GM13976 (cell line): ENCODE measurements at regions not wholly inside any gene's neighbourhood (a gene's known extent, or its start where the extent isn't known, plus 50 kb on each side); places are given as distances from the start of the nearest gene placed in this dataset.

Experiments
- DNase-seq: peaks from one replicate; pipeline ENCODE4 v3.0.0; 2012; ENCODE audit warnings: low spot score
- in situ Hi-C: fragments of 300-500 bp; cut with MboI; formaldehyde crosslinking; loops from one replicate; pipeline ENCODE4 v1.12.0; 2022; ENCODE audit warnings: low sequenced_read_pairs, mixed read lengths, inconsistent platforms; ENCODE audit not compliant: unreplicated experiment
- TF ChIP-seq, protein P1 (sequence below): IDR thresholded peaks from 2 replicates; pipeline ENCODE4 v1.5.1; 2012; ENCODE audit warnings: borderline replicate concordance, mild to moderate bottlenecking; ENCODE audit not compliant: insufficient read depth; ENCODE audit errors: extremely low read depth, missing control alignments, control extremely low read depth

DNA sequence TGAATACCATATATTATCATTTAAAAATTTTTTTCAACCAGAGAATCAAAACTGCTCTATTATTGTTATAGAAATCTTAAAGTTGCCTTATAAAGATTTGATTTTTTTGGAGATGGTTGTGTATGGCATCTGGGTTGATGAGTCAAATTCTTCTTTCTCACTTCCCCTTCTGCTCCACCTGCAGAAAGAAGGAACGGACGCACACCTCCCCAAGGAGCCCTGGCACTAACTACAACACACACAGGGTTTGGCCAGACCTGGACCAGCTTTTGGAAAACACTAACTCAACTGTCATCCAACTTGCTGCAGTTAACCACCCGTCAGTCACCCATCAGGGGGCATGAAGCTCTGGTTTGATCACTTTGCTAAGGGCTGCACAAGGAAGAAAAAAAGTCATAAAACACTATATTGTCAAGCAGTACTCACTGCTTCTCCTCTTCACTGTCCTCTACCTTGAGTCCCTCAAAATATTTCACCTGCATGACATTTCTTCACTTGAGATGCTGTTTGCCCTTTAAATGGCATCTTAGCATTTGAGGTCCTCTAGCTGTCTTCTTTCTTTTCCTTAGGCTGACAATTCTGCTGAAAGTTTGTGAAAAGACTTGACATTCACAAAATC is 266.7 kb upstream of the PHF14 start:
- DNase-seq, result peak; percentile 25
- in situ Hi-C loops, result no loop called here
- TF ChIP-seq, protein P1, sequence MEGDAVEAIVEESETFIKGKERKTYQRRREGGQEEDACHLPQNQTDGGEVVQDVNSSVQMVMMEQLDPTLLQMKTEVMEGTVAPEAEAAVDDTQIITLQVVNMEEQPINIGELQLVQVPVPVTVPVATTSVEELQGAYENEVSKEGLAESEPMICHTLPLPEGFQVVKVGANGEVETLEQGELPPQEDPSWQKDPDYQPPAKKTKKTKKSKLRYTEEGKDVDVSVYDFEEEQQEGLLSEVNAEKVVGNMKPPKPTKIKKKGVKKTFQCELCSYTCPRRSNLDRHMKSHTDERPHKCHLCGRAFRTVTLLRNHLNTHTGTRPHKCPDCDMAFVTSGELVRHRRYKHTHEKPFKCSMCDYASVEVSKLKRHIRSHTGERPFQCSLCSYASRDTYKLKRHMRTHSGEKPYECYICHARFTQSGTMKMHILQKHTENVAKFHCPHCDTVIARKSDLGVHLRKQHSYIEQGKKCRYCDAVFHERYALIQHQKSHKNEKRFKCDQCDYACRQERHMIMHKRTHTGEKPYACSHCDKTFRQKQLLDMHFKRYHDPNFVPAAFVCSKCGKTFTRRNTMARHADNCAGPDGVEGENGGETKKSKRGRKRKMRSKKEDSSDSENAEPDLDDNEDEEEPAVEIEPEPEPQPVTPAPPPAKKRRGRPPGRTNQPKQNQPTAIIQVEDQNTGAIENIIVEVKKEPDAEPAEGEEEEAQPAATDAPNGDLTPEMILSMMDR, result no peak

DNA sequence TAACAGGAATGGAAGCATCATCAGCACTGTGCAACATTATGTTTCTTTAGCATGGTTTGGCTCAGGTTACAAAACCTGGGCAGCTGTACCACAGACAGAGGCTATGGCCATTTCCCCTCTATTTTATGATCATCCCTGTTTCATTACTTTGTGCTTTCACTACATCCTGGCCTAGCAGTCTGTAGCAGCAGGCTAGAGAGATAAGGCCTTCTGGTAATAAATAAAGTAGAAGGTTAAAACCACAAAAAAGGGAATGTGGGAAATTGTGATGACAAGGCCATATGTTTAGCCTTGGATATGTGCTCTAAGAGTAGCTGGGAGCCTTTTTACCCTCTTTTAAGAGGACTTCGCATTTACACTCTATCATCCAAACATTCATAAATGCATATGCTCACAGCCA is 266.2 kb upstream of the PHF14 start:
- DNase-seq, result no peak
- TF ChIP-seq, protein P1, result no peak
- in situ Hi-C loops, result no loop called here

DNA sequence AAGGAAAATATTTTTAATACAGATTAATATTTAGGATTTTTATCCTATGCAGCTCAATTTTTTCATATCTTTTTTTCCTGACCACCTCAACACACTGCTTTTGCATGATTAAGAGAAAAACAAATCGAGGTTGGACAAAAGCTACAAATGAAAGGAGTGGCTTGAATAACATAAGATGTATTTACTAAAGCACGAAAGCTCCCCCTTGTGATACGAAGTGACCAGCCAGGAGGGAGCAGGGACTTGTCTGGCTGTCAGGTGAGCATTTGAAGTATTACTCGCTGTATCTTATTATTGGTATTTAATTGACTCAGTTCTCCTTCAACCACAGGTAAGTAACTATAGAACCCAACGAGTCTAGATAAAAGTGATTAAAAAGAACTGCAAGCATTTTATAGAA is 265.2 kb upstream of the PHF14 start:
- DNase-seq, result no peak
- TF ChIP-seq, protein P1, result no peak
- in situ Hi-C loops, result no loop called here

DNA sequence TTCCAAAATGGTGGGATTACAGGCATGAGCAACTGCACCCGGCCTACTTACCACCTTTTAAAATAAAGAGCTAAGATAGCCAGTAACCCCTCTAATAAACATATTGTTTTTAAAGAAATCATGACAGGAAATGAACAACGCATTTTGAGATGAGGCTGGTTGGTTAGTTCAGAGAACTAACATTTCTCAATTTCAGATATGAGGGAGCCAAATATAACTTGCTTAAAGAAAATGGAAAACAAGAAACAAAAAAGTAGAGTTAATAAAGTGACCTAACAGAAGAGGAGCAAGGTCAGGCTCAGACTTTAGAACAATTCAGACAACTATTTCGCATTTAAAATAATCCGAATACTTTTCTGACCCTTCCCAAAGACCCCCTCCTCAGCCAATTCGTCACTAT is 254.9 kb upstream of the PHF14 start:
- TF ChIP-seq, protein P1, result no peak
- DNase-seq, result no peak
- in situ Hi-C loops, result no loop called here

DNA sequence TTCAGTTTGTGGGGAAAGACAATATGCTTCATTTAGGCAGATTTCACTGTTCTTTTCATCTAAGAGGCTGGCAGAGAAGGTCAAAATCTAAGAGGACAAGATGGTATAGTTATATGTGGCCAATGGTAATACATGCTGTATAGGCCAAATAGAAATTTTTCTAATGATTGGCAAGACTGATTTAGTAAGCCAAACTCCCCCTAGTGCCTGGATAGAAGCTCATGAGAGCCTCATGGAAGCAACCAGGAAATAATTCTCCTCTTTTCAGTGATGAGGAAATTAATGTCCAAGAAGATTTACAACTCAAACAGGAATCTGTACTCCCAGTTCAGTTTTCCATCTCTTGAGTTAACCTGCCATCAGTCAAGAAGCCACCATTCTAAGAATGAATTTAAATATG is 253.6 kb upstream of the PHF14 start:
- TF ChIP-seq, protein P1, result no peak
- in situ Hi-C loops, result no loop called here
- DNase-seq, result no peak

DNA sequence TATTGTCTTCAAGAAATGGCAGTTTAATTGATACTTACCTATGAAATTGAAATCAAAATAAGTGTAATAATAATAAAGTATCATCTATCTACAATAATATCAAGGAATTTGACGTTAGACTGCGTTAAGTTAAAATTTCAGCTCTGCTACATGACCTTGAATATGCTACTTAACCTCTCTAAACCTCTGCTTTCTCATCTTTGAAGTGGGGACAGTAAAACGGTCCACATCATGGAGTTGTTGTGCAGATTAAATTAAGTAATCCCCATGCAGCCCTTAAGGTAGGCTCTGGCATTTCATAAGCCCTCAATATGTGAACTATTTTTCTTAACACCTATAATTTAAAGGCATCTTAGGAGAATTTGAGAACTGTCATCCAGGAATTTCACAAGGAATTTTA is 252.4 kb upstream of the PHF14 start:
- no peak for DNase-seq
- in situ Hi-C loops, result no loop called here
- TF ChIP-seq, protein P1, result no peak
